GM13977 (cell line): ENCODE measurements at regions not wholly inside any gene's neighbourhood (a gene's known extent, or its start where the extent isn't known, plus 50 kb on each side); places are given as distances from the start of the nearest gene placed in this dataset.

Experiments
- DNase-seq: peaks from one replicate; pipeline ENCODE4 v3.0.0; 2012; ENCODE audit warnings: low spot score
- CTCF ChIP-seq: IDR thresholded peaks from 2 replicates; pipeline ENCODE4 v1.5.1; 2012; ENCODE audit warnings: mild to moderate bottlenecking, control low read depth; ENCODE audit not compliant: insufficient read depth; ENCODE audit errors: extremely low read depth, missing control alignments
- in situ Hi-C: fragments of 300-500 bp; cut with MboI; formaldehyde crosslinking; loops from one replicate; pipeline ENCODE4 v1.12.0; 2022; ENCODE audit warnings: low sequenced_read_pairs, low pct_unique_long_range_greater_than_20kb, mixed read lengths, inconsistent platforms; ENCODE audit not compliant: unreplicated experiment

GRCh38 chr7:130894146-130894908 is 160.3 kb upstream of the KLF14 start:
- in situ Hi-C loops: no loop called here
- DNase-seq: no peak
- TF ChIP-seq CTCF: no peak

GRCh38 chr7:130894909-130895750 is 161.1 kb upstream of the KLF14 start:
- in situ Hi-C loops: no loop called here
- no peak for DNase-seq
- no peak for TF ChIP-seq CTCF

- TF ChIP-seq CTCF: peak; percentile 41
- in situ Hi-C loops: no loop called here
- DNase-seq: no peak
These were observed 162.3 kb upstream of the KLF14 start for GRCh38 chr7:130896051-130896881.

GRCh38 chr7:130896898-130897514 is 163.0 kb upstream of the KLF14 start:
- peak; percentile 67 for DNase-seq
- in situ Hi-C loops: no loop called here
- TF ChIP-seq CTCF: peak; percentile 90

GRCh38 chr7:130897515-130898419 is 163.8 kb upstream of the KLF14 start:
- DNase-seq: peak; percentile 31
- in situ Hi-C loops: no loop called here
- no peak for TF ChIP-seq CTCF
